Memory B cell (primary cell): ENCODE measurements at regions not wholly inside any gene's neighbourhood (a gene's known extent, or its start where the extent isn't known, plus 50 kb on each side); places are given as distances from the start of the nearest gene placed in this dataset.
"Not testable (repeated sequence)": the region's sequence is repeated elsewhere in the genome, so short reads cannot be mapped to it uniquely, and the experiment has no call there.

Experiments
- ATAC-seq: fragments of 150-1000 bp; cut with Tn5 transposase; 2 replicates; pipeline ENCODE4 v1.10.0; 2021; ENCODE audit warnings: low read depth, mild to moderate bottlenecking, moderate library complexity
- DNase-seq, 2 donors: peaks; one replicate each; pipeline ENCODE4 v3.0.0; 2022; ENCODE audit warnings: low spot score in 2 of 2
- H3K27ac Mint-ChIP-seq: one replicate; pipeline ENCODE4 v1.8.0; 2022; ENCODE audit warnings: mild to moderate bottlenecking, moderate library complexity, mixed read lengths
- H3K27me3 Mint-ChIP-seq: one replicate; pipeline ENCODE4 v1.8.0; 2022; ENCODE audit warnings: mixed read lengths
- H3K36me3 Mint-ChIP-seq: one replicate; pipeline ENCODE4 v1.8.0; 2022; ENCODE audit warnings: mild to moderate bottlenecking, mixed read lengths
- H3K4me1 Mint-ChIP-seq: one replicate; pipeline ENCODE4 v1.8.0; 2022; ENCODE audit warnings: mixed read lengths
- H3K4me3 Mint-ChIP-seq: one replicate; pipeline ENCODE4 v1.8.0; 2022; ENCODE audit warnings: mild to moderate bottlenecking, moderate library complexity, mixed read lengths
- H3K9me3 Mint-ChIP-seq: one replicate; pipeline ENCODE4 v1.8.0; 2022; ENCODE audit warnings: mixed read lengths

DNA sequence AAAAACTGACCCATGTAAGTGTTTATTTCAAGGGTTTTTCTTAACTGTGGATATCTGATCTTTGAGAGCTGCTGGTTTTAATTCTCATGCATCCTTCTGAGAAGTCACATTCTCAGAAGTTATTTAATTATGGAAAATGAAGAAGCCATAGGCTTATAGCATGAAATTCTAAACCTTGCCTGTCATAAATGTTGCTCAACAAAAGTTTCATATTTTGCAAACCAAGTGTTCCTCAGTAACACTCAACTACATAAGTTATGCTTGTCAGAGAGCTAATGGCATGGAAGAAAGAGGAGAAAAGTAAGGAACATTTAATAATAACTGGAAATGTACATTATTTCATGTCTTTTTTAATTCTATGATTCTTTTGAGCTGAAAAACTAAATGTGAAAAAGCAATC is 78.6 kb upstream of the MPP7 start:
- H3K27ac Mint-ChIP-seq, result no peak overlapping the region
- H3K4me1 Mint-ChIP-seq, result peaks cover 9% of the 10 kb centered on the region
- DNase-seq (no peak), ATAC-seq (no peak)
- peaks cover 8% of the 10 kb centered on the region for H3K27me3 Mint-ChIP-seq
- no peaks in the 10 kb centered on the region for H3K36me3 Mint-ChIP-seq
- H3K9me3 Mint-ChIP-seq, result no peaks in the 10 kb centered on the region
- H3K4me3 Mint-ChIP-seq, result no peak overlapping the region

GRCh38 chr10:28381903-28382347 is 79.1 kb upstream of the MPP7 start:
- H3K36me3 Mint-ChIP-seq, result no peaks in the 10 kb centered on the region
- no peak overlapping the region for H3K4me3 Mint-ChIP-seq
- H3K4me1 Mint-ChIP-seq, result peaks cover 7% of the 10 kb centered on the region
- no peak overlapping the region for H3K27ac Mint-ChIP-seq
- no peaks in the 10 kb centered on the region for H3K9me3 Mint-ChIP-seq
- DNase-seq (peak; percentile 81 to 82), ATAC-seq (peak; percentile 99)
- H3K27me3 Mint-ChIP-seq, result peaks cover 8% of the 10 kb centered on the region

- DNase-seq, result no peak
- Mint-ChIP-seq H3K27ac (no peak overlapping the region), H3K4me1 (peaks cover 5% of the 10 kb centered on the region), H3K4me3 (no peak overlapping the region), H3K27me3 (peaks cover 8% of the 10 kb centered on the region), H3K36me3 (no peaks in the 10 kb centered on the region), H3K9me3 (no peaks in the 10 kb centered on the region)
- no peak for ATAC-seq
Measured at GRCh38 chr10:28382525-28383269, 79.8 kb upstream of the MPP7 start.

DNA sequence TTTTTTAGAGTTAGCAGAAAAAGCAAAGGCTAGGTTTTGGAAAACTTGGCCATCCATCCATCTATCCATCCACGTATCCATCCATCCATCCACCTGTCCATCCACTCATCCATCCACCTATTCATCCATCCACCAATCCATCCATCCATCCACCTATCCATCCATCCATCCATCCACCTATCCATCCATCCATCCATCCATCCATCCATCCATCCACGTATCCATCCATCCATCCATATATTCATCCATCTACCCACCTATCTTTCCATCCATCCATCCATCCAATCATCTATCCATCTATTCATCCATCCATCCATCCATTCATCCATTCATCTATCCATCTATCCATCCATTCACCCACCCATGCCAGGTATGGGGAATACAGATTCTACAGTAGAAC is 81.7 kb upstream of the MPP7 start:
- no peaks in the 10 kb centered on the region for H3K9me3 Mint-ChIP-seq

DNA sequence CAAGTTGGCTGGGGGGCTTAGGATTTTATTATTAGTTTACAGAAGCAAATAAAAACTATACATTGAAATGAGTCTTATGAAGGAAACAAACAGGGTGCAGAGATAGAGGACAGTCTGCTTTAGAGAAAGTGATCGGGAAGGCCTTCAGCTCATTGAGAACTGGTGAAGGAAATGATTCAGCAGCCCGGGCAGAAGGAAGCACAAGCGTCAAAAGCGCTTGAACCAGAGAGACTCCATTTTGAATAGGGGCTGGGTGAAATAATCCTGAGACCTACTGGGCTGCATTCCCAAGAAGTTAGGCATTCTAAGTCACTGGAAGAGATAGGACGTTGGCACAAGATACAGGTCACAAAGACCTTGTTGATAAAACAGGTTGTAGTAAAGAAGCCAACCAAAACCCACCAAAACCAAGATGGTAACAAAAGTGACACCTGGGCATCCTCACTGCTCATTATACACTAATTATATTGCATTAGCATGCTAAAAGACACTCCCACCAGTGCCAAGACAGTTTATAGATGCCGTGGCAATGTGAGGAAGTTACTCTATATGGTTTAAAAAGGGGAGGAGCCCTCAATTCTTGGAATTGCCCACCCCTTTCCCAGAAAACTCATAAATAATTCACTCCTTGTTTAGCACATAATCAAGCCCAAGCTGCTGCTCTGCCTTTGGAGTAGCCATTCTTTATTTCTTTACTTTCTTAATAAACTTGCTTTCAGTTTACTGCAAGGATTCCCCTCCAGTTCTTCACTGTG is 83.1 kb upstream of the MPP7 start:
- Mint-ChIP-seq H3K27me3 (peaks cover 15% of the 10 kb centered on the region), H3K4me1 (peaks cover 2% of the 10 kb centered on the region), H3K27ac (no peak overlapping the region), H3K9me3 (no peaks in the 10 kb centered on the region), H3K36me3 (no peaks in the 10 kb centered on the region), H3K4me3 (no peak overlapping the region)
- no peak for DNase-seq
- ATAC-seq, result no peak

More for the DNA sequence above, 81.7 kb upstream of the MPP7 start:
- peaks cover 2% of the 10 kb centered on the region for H3K4me1 Mint-ChIP-seq
- peaks cover 15% of the 10 kb centered on the region for H3K27me3 Mint-ChIP-seq
- H3K36me3 Mint-ChIP-seq, result no peaks in the 10 kb centered on the region
- H3K27ac Mint-ChIP-seq, result no peak overlapping the region
- no peak overlapping the region for H3K4me3 Mint-ChIP-seq
- no peak for DNase-seq
- no peak for ATAC-seq

DNA sequence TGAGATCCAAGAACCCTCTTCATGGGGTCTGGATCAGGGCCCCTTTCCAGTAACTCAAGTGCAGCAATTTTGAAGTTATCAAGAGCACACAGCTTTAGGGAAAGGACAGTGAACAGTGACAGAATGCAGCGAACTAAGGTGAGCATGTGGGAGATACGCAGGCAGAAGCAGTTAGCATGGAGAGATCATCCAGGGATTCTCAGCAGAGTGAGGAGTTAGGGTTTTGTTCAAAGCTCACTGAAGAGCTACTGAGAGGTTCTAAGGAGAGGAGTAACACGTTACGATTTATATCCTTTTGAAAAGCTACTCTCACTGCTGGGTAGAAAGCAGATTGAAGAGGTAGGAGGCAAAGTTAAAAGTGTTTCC is 83.6 kb upstream of the MPP7 start:
- Mint-ChIP-seq H3K27ac (no peak overlapping the region), H3K9me3 (no peaks in the 10 kb centered on the region), H3K4me3 (no peak overlapping the region), H3K27me3 (peaks cover 15% of the 10 kb centered on the region), H3K36me3 (no peaks in the 10 kb centered on the region), H3K4me1 (peaks cover 2% of the 10 kb centered on the region)
- no peak for ATAC-seq
- no peak for DNase-seq

- no peak overlapping the region for H3K4me3 Mint-ChIP-seq
- DNase-seq (no peak), ATAC-seq (no peak)
- H3K27me3 Mint-ChIP-seq, result peaks cover 15% of the 10 kb centered on the region
- H3K4me1 Mint-ChIP-seq, result no peaks in the 10 kb centered on the region
- no peak overlapping the region for H3K27ac Mint-ChIP-seq
- no peaks in the 10 kb centered on the region for H3K9me3 Mint-ChIP-seq
- no peaks in the 10 kb centered on the region for H3K36me3 Mint-ChIP-seq
Measured at GRCh38 chr10:28387140-28387539, 84.3 kb upstream of the MPP7 start.

DNA sequence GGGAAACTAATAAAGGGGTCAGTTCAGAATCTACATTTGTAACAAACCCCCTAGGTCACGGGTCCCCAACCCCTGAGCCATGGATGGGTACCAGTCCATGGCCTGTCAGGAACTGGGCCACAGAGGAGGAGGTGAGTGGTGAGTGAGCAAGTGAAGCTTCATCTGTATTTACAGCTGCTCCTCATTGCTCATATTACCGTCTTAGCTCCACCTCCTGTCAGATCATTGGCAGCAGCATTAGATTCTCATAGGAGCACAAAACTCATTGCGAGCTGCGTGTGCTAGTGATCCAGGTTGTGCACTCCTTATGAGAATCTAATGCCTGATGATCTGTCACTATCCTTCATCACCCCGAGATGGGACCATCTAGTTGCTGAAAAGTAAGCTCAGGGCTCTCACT is 88.4 kb upstream of the MPP7 start:
- Mint-ChIP-seq H3K9me3 (no peaks in the 10 kb centered on the region), H3K4me3 (no peak overlapping the region), H3K27ac (no peak overlapping the region), H3K4me1 (peaks cover 6% of the 10 kb centered on the region), H3K36me3 (no peaks in the 10 kb centered on the region), H3K27me3 (peaks cover 6% of the 10 kb centered on the region)
- no peak for DNase-seq
- no peak for ATAC-seq

DNA sequence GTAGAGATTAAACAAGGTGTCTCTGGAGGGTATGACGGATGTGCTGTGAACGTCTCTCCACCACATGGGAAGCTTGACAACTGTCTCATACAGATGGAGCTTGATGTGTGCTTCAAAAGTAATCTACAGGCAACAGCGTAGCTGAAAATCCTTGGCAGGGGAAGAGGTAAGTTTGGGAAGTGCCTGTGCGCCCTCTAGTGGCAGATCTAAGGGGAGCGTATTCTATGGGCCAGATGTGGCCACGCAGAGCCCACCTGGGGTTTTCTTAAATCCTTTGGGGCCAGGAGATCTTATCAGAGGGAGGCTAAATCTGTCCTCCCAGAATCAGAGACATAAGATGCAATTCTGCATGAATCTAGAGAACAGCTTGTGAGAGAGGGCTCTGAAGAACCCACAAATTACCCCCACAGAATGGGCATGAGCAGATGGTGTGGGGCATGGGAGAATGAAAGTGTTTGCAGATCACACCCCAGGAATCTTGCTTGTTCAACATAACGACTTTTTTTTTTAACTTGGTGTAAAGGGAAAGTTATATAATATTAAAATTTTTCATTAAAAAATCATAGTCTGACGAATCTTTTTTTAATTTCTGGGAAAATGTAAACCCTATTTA is 91.2 kb upstream of the MPP7 start:
- peak; percentile 57 to 59 for DNase-seq
- peak overlapping the region; percentile 4 for H3K27ac Mint-ChIP-seq
- H3K4me1 Mint-ChIP-seq, result peaks cover 6% of the 10 kb centered on the region
- H3K4me3 Mint-ChIP-seq, result no peak overlapping the region
- H3K27me3 Mint-ChIP-seq, result peaks cover 3% of the 10 kb centered on the region
- peaks cover 3% of the 10 kb centered on the region for H3K9me3 Mint-ChIP-seq
- no peaks in the 10 kb centered on the region for H3K36me3 Mint-ChIP-seq
- peak; percentile 80 for ATAC-seq

- H3K9me3 Mint-ChIP-seq, result peaks cover 3% of the 10 kb centered on the region
- peaks cover 15% of the 10 kb centered on the region for H3K4me1 Mint-ChIP-seq
- no peak overlapping the region for H3K4me3 Mint-ChIP-seq
- ATAC-seq, result no peak
- H3K27ac Mint-ChIP-seq, result no peak overlapping the region
- no peak for DNase-seq
- no peaks in the 10 kb centered on the region for H3K36me3 Mint-ChIP-seq
- peaks cover 3% of the 10 kb centered on the region for H3K27me3 Mint-ChIP-seq
Measured at GRCh38 chr10:28396331-28396730, 93.5 kb upstream of the MPP7 start.

DNA sequence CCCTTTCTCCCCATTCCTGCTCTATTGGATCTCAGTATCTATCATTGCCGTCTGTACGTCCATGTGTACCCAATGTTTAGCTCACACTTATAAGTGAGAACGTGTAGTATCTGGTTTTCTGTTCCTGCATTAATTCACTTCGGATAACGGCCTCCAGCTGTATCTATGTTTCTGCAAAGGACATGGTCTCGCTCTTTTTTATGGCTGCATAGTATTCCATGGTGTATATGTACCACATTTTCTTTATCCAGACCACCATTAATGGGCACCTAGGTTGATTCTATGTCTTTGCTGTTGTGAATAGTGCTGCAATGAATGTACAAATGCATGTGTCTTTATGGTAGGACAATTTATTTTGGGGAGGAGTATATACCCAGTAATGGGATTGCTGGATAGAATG is 94.4 kb upstream of the MPP7 start:
- DNase-seq (no peak), ATAC-seq (no peak)
- Mint-ChIP-seq H3K4me3 (no peak overlapping the region), H3K27ac (no peak overlapping the region), H3K9me3 (peaks cover 3% of the 10 kb centered on the region), H3K36me3 (no peaks in the 10 kb centered on the region), H3K4me1 (peaks cover 15% of the 10 kb centered on the region), H3K27me3 (peaks cover 3% of the 10 kb centered on the region)

GRCh38 chr10:28400176-28400575 is 97.3 kb upstream of the MPP7 start:
- DNase-seq (no peak), ATAC-seq (peak; percentile 23)
- peaks cover 3% of the 10 kb centered on the region for H3K9me3 Mint-ChIP-seq
- no peak overlapping the region for H3K4me3 Mint-ChIP-seq
- peaks cover 15% of the 10 kb centered on the region for H3K4me1 Mint-ChIP-seq
- no peak overlapping the region for H3K27ac Mint-ChIP-seq
- H3K36me3 Mint-ChIP-seq, result no peaks in the 10 kb centered on the region
- peaks cover 3% of the 10 kb centered on the region for H3K27me3 Mint-ChIP-seq

GRCh38 chr10:28400681-28401080 is 97.8 kb upstream of the MPP7 start:
- Mint-ChIP-seq H3K9me3 (peaks cover 3% of the 10 kb centered on the region), H3K27ac (no peak overlapping the region), H3K4me3 (no peak overlapping the region), H3K27me3 (peaks cover 3% of the 10 kb centered on the region), H3K36me3 (no peaks in the 10 kb centered on the region), H3K4me1 (peaks cover 15% of the 10 kb centered on the region)
- peak; percentile 48 for ATAC-seq
- no peak for DNase-seq

DNA sequence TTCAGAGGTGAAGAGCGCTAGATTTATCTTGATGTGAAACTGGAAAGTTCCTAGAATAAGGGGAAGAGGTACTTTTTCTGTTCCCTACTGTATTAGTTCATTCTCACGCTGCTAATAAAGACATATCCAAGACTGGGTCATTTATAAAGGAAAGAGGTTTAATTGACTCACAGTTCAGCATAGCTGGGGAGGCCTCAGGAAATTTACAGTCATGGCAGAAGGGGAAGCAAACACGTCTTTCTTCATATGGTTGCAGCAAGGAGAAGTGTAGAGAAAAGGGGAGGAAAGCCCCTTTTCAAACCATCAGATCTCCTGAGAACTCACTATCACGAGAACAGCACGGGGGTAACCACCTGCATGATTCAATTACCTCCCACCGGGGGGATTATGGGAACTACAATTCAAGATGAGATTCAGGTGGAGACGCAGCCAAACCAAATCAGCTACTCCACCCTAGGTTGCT is 99.8 kb upstream of the MPP7 start:
- H3K4me1 Mint-ChIP-seq, result peaks cover 15% of the 10 kb centered on the region
- DNase-seq (peak in 1 of 2 donors; percentile 3), ATAC-seq (peak; percentile 84)
- not testable (repeated sequence) for H3K36me3 Mint-ChIP-seq, H3K9me3 Mint-ChIP-seq, H3K4me3 Mint-ChIP-seq, H3K27me3 Mint-ChIP-seq
- peak overlapping the region; percentile 72 for H3K27ac Mint-ChIP-seq
